IMR-90 (cell line): ENCODE measurements at regions not wholly inside any gene's neighbourhood (a gene's known extent, or its start where the extent isn't known, plus 50 kb on each side); places are given as distances from the start of the nearest gene placed in this dataset.

Source experiments
- ATAC-seq: fragments of 200-7000 bp; cut with Tn5 transposase; 2 replicates; pipeline ENCODE4 v1.9.1; 2020; ENCODE audit warnings: low read depth, mild to moderate bottlenecking, moderate library complexity
- BruUV-seq: library from RNA; stranded (reverse); fragments of 400-500 nt; replicated peaks from 2 replicates; lab custom pipeline; 2021; lab: Mats Ljungman, UMichigan
- CTCF ChIA-PET: fragments of 300-600 bp; formaldehyde crosslinking; extraction: SDS; loops from one replicate; lab custom pipeline; 2021; ENCODE audit warnings: antibody characterized with exemption; lab: Yijun Ruan, JAX
- POLR2A ChIA-PET: fragments of 300-600 bp; sonication (Branson Sonifier 250); formaldehyde crosslinking; loops from one replicate; lab custom pipeline; 2022; ENCODE audit warnings: antibody characterized with exemption; ENCODE audit not compliant: unreplicated experiment; lab: Charles Lee
- DNase-seq: peaks from one replicate; pipeline ENCODE4 v3.0.0; 2013
- H2AFZ ChIP-seq: replicated peaks from 2 replicates; pipeline ENCODE3; 2013; ENCODE audit warnings: low read length, mild to moderate bottlenecking; ENCODE audit not compliant: poor library complexity
- H2AK5ac ChIP-seq: 2 replicates; pipeline ENCODE4 v1.6.1; 2013; ENCODE audit warnings: low read depth, low read length, inconsistent platforms
- H2AK9ac ChIP-seq: replicated peaks from 2 replicates; pipeline ENCODE3; 2013; ENCODE audit warnings: mild to moderate bottlenecking, low read depth, low read length, moderate library complexity; ENCODE audit not compliant: poor library complexity
- H2BK120ac ChIP-seq: 2 replicates; pipeline ENCODE4 v1.6.1; 2013; ENCODE audit warnings: low read depth, low read length, inconsistent platforms
- H2BK15ac ChIP-seq: 3 replicates; pipeline ENCODE4 v1.6.1; 2013; ENCODE audit warnings: low read depth, low read length, inconsistent platforms
- H2BK20ac ChIP-seq: 2 replicates; pipeline ENCODE4 v1.6.1; 2013; ENCODE audit warnings: low read depth, mild to moderate bottlenecking, inconsistent platforms, low read length, moderate library complexity
- H2BK5ac ChIP-seq: 2 replicates; pipeline ENCODE4 v1.6.1; 2013; ENCODE audit warnings: mild to moderate bottlenecking, low read depth, low read length, inconsistent platforms; ENCODE audit not compliant: poor library complexity, severe bottlenecking
- H3K14ac ChIP-seq: replicated peaks from 2 replicates; pipeline ENCODE4 v1.6.1; 2013; ENCODE audit warnings: low read depth, low read length, inconsistent platforms
- H3K18ac ChIP-seq: 2 replicates; pipeline ENCODE4 v1.6.1; 2013; ENCODE audit warnings: low read depth, low read length, control low read depth
- H3K23ac ChIP-seq: 2 replicates; pipeline ENCODE4 v1.6.1; 2013; ENCODE audit warnings: low read depth, low read length, inconsistent platforms
- H3K27ac ChIP-seq: 2 replicates; pipeline ENCODE4 v1.5.1; 2013; ENCODE audit warnings: mild to moderate bottlenecking, control low read depth, low read length; ENCODE audit not compliant: insufficient read depth
- H3K27me3 ChIP-seq: 2 replicates; pipeline ENCODE4 v1.6.1; 2013; ENCODE audit warnings: low read length; ENCODE audit not compliant: control insufficient read depth, insufficient read depth
- H3K36me3 ChIP-seq: 2 replicates; pipeline ENCODE4 v1.6.1; 2013; ENCODE audit warnings: low read length, mixed read lengths; ENCODE audit not compliant: control insufficient read depth, insufficient read depth
- H3K4ac ChIP-seq: 2 replicates; pipeline ENCODE4 v1.6.1; 2013; ENCODE audit warnings: low read depth, low read length, inconsistent platforms
- H3K4me1 ChIP-seq: 2 replicates; pipeline ENCODE4 v1.6.1; 2013; ENCODE audit warnings: low read length, mixed read lengths; ENCODE audit not compliant: control insufficient read depth, insufficient read depth
- H3K4me2 ChIP-seq: 2 replicates; pipeline ENCODE4 v1.6.1; 2013; ENCODE audit warnings: low read depth, mild to moderate bottlenecking, control low read depth, low read length, moderate library complexity
- H3K4me3 ChIP-seq: 2 replicates; pipeline ENCODE4 v1.5.1; 2013; ENCODE audit warnings: low read depth, mild to moderate bottlenecking, control low read depth, low read length, moderate library complexity; ENCODE audit not compliant: insufficient read depth
- H3K56ac ChIP-seq: 2 replicates; pipeline ENCODE4 v1.6.1; 2013; ENCODE audit warnings: low read length, inconsistent platforms; ENCODE audit not compliant: insufficient read depth; ENCODE audit errors: extremely low read depth
- H3K79me1 ChIP-seq, 2 experiments: 2 replicates each; pipeline ENCODE4 v1.6.1; 2013; ENCODE audit warnings: low read length in 2 of 2, inconsistent platforms in 1 of 2, low read depth in 1 of 2
- H3K9ac ChIP-seq: 2 replicates; pipeline ENCODE4 v1.6.1; 2013; ENCODE audit warnings: low read depth, low read length, control low read depth
- H3K9me1 ChIP-seq: 2 replicates; pipeline ENCODE4 v1.6.1; 2013; ENCODE audit warnings: low read length, inconsistent platforms; ENCODE audit not compliant: insufficient read depth
- H3K9me3 ChIP-seq: 2 replicates; pipeline ENCODE4 v1.6.1; 2013; ENCODE audit warnings: low read length; ENCODE audit not compliant: control insufficient read depth, insufficient read depth
- H4K20me1 ChIP-seq: 2 replicates; pipeline ENCODE4 v1.6.1; 2013; ENCODE audit warnings: low read length, inconsistent platforms; ENCODE audit not compliant: insufficient read depth
- H4K5ac ChIP-seq: 2 replicates; pipeline ENCODE4 v1.6.1; 2013; ENCODE audit warnings: mild to moderate bottlenecking, low read depth, low read length, control low read depth
- H4K8ac ChIP-seq, 2 experiments: 2 replicates each; pipeline ENCODE4 v1.6.1; 2013; ENCODE audit warnings: low read depth in 2 of 2, low read length in 2 of 2, control low read depth in 1 of 2, inconsistent platforms in 1 of 2
- H4K91ac ChIP-seq: 2 replicates; pipeline ENCODE4 v1.6.1; 2013; ENCODE audit warnings: low read depth, low read length, inconsistent platforms; ENCODE audit not compliant: insufficient read depth
- CEBPB ChIP-seq: IDR thresholded peaks from 2 replicates; pipeline ENCODE4 v1.6.1; 2012; ENCODE audit warnings: low read depth, low read length, improper control_type of control experiment
- MAFK ChIP-seq: IDR thresholded peaks from 2 replicates; pipeline ENCODE4 v1.6.1; 2012; ENCODE audit warnings: low read depth, low read length, improper control_type of control experiment
- POLR2A ChIP-seq: IDR thresholded peaks from 2 replicates; pipeline ENCODE4 v1.6.1; 2012; ENCODE audit warnings: mild to moderate bottlenecking, low read depth, low read length
- RCOR1 ChIP-seq: IDR thresholded peaks from 2 replicates; pipeline ENCODE4 v1.6.1; 2012; ENCODE audit warnings: mild to moderate bottlenecking, low read length, improper control_type of control experiment; ENCODE audit not compliant: insufficient replicate concordance
- RFX5 ChIP-seq: IDR thresholded peaks from 2 replicates; pipeline ENCODE4 v1.8.0; 2012; ENCODE audit warnings: low read depth, mild to moderate bottlenecking, low read length, moderate library complexity
- WGBS, 2 experiments: methylation state at CpG; one replicate each; pipeline versions ENCODE4 v1.1.5 to v1.1.7; 2013; ENCODE audit warnings: missing lambda C conversion rate in 2 of 2; ENCODE audit not compliant: insufficient read length in 1 of 2; ENCODE audit errors: extremely low coverage in 2 of 2; 5-methylcytosine and 5-hydroxymethylcytosine counted together
- dilution Hi-C: fragments of 300-500 bp; cut with HindIII; formaldehyde crosslinking; loops from one replicate; pipeline ENCODE4 v1.14.3; 2018; ENCODE audit warnings: low sequenced_read_pairs; ENCODE audit not compliant: unreplicated experiment
- in situ Hi-C: fragments of 300-500 bp; cut with MboI; formaldehyde crosslinking; loops from 3 replicates; pipeline ENCODE4 v1.14.3; 2019; ENCODE audit warnings: low sequenced_read_pairs, inconsistent platforms, mixed read lengths
- intact Hi-C: fragments of 100-400 bp; cut with micrococcal nuclease; formaldehyde crosslinking; loops from 2 replicates; pipeline ENCODE4 v1.10.0; 2022
- TF ChIP-seq, protein P1 (sequence below): fragments of 150-350 bp; IDR thresholded peaks from 2 replicates; pipeline ENCODE4 v1.6.1; 2016; ENCODE audit warnings: low read depth, mild to moderate bottlenecking, low read length, moderate library complexity, borderline replicate concordance
- TF ChIP-seq, protein P2 (sequence below): fragments of 150-350 bp; IDR thresholded peaks from 2 replicates; pipeline ENCODE4 v1.6.1; 2017; ENCODE audit warnings: mild to moderate bottlenecking, antibody characterized with exemption, low read length, low read depth

DNA sequence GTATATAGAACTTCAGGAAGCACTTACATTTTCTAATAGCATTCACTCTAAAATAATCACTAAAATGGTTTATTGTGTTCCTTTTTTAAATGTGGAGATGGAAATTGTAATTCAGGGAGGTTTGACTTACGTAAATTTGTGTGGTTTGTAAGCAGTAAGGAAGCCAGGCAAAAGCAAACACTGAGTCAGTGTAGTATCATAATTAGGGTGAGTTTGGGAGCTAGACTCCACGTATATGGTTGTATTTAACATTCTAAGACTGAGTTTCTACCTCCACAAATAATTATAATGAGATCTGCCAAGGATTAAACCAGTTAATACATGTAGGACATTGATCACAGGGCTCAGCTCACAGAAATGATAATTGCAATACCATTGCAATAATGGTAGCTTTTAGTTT, 425.5 kb downstream of the CBLN4 start:
- DNase-seq: no peak
- H3K4me1 ChIP-seq: no peaks in the 10 kb centered on the region
- in situ Hi-C loops: no loop called here
- no peak overlapping the region for H3K4me2 ChIP-seq
- H2BK15ac ChIP-seq: no peak overlapping the region
- H3K9ac ChIP-seq: no peak overlapping the region
- ChIA-PET CTCF (no interaction called here), POLR2A (no interaction called here)
- no peaks in the 10 kb centered on the region for H4K20me1 ChIP-seq
- H2AFZ ChIP-seq: no peak overlapping the region
- H2BK5ac ChIP-seq: no peak overlapping the region
- H3K18ac ChIP-seq: no peak overlapping the region
- no peak overlapping the region for H3K23ac ChIP-seq
- H2BK20ac ChIP-seq: no peak overlapping the region
- no peak overlapping the region for H4K8ac ChIP-seq
- H3K36me3 ChIP-seq: no peaks in the 10 kb centered on the region
- H3K4ac ChIP-seq: no peak overlapping the region
- H2AK5ac ChIP-seq: no peak overlapping the region
- H3K27me3 ChIP-seq: no peaks in the 10 kb centered on the region
- H4K5ac ChIP-seq: no peak overlapping the region
- no peak overlapping the region for H3K27ac ChIP-seq
- no peaks in the 10 kb centered on the region for H3K9me1 ChIP-seq
- WGBS, 2 experiments: no CpG with 5 or more reads among the region's 2 CpGs
- H4K91ac ChIP-seq: no peak overlapping the region
- intact Hi-C loops: no loop called here
- no peak overlapping the region for H2AK9ac ChIP-seq
- dilution Hi-C loops: no loop called here
- H3K9me3 ChIP-seq: peaks cover 10% of the 10 kb centered on the region
- no peak overlapping the region for H3K14ac ChIP-seq
- TF ChIP-seq CEBPB: no peak
- TF ChIP-seq RFX5: no peak
- no peak for TF ChIP-seq POLR2A
- no peak for TF ChIP-seq MAFK
- TF ChIP-seq, protein P1, sequence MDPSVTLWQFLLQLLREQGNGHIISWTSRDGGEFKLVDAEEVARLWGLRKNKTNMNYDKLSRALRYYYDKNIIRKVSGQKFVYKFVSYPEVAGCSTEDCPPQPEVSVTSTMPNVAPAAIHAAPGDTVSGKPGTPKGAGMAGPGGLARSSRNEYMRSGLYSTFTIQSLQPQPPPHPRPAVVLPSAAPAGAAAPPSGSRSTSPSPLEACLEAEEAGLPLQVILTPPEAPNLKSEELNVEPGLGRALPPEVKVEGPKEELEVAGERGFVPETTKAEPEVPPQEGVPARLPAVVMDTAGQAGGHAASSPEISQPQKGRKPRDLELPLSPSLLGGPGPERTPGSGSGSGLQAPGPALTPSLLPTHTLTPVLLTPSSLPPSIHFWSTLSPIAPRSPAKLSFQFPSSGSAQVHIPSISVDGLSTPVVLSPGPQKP: no peak
- TF ChIP-seq, protein P2, sequence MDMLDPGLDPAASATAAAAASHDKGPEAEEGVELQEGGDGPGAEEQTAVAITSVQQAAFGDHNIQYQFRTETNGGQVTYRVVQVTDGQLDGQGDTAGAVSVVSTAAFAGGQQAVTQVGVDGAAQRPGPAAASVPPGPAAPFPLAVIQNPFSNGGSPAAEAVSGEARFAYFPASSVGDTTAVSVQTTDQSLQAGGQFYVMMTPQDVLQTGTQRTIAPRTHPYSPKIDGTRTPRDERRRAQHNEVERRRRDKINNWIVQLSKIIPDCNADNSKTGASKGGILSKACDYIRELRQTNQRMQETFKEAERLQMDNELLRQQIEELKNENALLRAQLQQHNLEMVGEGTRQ: no peak
- no peak for TF ChIP-seq RCOR1
- BruUV-seq: no TSS peak
- H2BK120ac ChIP-seq: no peak overlapping the region
- ATAC-seq: no peak
- H3K56ac ChIP-seq: no peak overlapping the region
- no peaks in the 10 kb centered on the region for H3K79me1 ChIP-seq
- no peak overlapping the region for H3K4me3 ChIP-seq
